Hematopoietic multipotent progenitor cell treated with erythropoietin and hydrocortisone succinate and interleukin-3 and kit ligand, for 6 days (in vitro differentiated cells): ENCODE measurements at regions not wholly inside any gene's neighbourhood (a gene's known extent, or its start where the extent isn't known, plus 50 kb on each side); places are given as distances from the start of the nearest gene placed in this dataset.

Experiments
- DNase-seq: peaks from one replicate; pipeline ENCODE4 v3.0.0-alpha.2; 2015

DNA sequence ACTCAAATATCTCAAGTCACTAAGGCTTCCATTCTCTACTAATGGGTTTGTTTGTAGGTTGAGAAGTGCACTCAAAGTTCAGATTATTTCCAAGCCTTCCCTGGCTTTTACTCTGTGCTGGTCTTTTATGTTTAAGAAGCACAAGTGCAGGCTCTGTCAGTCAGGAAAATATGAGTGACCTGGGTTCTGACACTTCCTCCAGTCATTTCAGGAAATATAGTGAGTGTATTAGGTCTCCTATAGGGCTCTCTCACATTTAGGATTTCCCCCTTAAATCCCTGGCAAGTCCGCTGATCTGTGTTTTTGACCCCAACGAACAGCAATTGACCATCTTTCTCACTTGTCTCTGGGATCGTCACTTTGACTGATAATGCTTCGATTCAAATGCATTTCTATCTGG is 210.2 kb downstream of the ARPP21 start:
- no peak for DNase-seq

DNA sequence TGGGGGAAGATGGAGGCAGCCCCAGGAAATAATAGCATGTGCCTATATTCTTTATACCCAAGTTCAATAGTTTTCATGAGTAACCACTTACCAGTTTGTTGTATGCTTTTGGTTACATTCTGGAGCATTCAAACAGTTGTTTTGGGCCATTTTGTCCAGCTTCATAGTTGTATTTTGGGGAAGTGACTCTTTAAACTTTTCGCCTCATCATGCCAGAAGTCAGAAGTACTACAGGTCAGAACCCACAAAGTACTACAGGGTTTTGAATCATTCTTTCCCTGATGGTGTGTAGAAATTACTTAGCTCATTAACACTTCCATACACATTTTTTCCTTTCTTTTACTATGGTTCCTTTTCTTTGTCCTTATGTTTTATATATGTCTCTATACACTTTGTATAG is 210.6 kb downstream of the ARPP21 start:
- peak; percentile 9 for DNase-seq

DNA sequence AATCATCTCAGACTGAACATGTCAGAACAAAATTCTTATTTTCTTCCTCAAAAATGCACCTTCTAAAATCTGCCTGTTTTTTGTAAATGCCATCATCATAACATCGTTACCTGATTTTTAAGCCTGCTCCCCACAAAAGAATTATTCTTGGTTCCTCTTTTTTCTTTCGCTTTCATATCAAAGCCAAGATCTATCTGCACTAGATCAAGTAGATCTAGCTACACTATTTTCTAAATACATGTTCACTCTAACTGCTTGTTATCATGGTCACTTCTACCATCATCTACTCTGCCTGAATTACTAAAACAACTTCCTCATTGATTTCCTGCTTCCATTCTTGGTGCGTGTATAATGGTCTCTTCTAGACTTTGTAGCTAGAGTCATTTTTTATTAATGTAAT is 217.7 kb downstream of the ARPP21 start:
- DNase-seq = peak; percentile 33

DNA sequence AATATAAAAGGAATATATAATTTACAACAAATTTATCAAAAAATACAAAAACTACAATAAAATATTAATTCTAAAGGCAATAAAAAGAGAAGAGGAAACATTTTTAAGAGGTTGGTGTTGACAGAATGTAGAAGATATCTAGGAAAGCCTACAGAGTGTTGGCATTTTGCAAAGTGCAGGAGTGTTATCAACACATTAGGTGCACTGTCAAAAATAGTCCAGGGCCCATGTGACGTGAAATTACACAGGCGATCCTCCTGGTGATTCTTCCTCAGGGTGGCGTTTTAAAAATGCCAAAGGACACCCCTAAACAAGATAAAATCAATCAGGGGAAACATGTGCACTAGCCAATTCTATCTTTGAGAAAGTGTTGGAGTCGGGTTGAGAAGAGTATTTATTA is 222.7 kb downstream of the ARPP21 start:
- no peak for DNase-seq

DNA sequence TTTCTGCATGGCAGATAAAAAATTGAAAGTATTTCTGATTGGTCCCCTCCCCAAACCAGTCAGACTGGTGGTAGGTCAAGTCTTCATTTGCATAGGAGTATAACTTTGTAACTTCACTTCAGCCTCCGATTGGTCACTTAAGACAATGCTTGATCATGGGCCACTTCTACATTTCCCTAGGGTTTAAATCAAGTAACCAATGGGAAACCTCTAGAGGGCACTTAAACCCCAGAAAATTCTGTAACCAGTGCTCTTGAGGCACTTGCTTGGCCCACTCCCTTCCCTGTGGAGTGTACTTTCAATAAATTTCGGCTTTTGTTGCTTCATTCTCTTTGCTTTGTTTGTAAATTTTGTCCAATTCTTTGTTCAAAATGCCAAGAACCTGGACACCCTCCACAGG is 225.5 kb downstream of the ARPP21 start:
- DNase-seq = no peak

DNA sequence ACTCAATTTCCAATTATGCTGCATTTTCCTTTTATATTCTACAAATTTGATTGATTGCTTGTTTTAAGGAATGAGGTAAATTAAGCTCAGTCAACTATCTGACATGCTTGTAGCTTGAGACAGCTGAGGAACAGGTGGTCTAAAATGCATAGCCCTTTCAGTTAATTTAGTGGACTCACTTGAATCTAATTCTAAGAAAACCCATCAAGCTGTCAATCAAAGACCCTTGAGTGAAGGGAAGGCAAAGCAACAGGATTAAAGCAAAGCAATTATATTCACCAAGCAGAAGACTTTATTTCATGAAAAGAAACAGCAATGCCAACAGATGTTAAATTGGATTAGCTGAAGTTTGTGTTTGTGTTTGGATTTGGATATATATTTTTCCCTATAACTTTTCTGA is 228.5 kb downstream of the ARPP21 start:
- DNase-seq = no peak

DNA sequence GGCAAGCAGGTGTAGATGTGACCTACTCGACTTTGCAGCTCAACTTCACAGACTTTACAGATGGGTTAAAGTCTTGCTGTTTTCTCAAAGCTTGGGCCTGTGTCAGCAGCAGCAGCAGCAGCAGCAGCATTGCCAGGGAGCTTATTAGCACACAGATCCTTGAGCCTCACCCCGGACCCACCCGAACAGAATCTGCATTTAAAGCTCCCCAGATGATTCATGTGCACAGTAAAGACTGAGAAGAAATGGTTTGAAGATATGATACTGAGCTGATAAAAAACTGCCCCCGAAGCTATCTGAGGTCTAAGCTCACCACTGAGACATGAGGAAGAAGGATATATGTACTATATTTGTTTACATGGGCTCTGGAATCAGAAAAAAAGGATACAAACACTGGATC is 231.7 kb downstream of the ARPP21 start:
- no peak for DNase-seq

DNA sequence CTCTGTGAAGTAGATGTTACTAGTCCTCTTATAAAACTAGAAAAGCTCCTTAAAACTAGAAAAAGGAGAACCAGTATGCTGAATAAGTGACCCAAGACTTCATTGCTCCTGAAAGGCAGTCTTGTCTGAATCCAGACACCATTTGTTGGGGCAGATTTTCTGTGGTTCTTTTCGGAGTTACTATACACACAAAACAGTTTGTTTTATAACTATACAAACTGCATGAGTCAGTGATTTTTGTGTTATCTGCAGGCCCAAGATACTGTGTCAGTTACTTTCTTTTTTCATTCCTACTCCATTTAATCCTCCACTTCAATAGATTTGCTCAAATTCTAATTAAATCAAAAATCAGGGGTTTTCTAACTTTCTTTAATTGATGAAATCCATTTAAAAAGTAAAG is 244.6 kb downstream of the ARPP21 start:
- DNase-seq = no peak

DNA sequence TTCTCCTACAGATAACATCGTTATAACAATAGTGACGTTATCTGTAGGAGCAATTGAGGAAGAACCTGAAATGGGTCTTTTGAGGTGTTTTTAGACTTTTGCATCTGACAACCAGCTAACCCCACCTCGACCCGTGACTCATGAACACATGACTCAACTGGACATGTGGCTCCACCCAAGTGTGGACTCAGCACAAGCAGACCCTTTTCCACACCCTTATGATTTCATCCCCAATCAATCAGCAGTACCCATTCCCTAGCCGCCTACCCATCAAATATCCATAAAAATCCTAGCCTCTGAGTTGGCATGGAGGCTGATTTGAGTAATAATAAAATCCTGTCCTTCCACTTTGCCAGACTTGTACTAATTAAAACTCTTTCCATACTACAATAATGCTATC is 255.4 kb downstream of the ARPP21 start:
- no peak for DNase-seq

DNA sequence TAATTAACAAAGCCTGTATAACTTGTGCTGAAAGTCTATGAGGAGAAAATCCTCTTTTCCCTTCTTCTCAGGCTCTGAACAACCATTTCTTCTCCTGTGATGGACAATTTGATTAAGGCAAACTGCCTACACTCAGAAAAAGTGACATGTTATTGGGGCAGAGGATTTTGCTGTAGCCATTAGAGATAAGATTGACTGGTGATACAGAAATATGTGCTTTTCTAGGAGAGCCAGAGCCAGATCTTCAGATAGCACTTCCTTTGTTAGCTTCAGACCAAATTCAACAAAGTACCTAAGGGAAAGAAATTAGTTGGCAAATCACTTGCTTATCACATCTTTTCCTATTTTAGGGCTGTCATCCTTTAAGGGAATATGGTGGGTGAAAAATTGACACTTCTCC is 259.9 kb downstream of the ARPP21 start:
- DNase-seq = no peak

DNA sequence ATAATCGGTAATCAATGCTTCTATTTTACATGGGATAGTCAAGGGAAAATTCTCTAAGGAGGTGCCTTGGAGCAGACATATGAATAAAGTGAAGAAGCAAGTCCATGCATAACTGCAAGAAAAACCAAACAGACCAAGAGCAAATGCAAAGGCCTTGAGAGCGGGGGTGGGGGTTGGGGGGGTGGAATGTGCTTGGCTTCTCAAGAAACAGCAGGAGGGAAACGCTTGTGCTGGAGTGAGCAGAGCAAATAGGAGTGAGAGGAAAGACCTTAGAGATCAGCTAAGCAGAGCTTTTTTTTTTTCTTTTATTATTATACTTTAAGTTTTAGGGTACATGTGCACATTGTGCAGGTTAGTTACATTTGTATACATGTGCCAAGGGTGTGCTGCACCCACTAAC is 260.8 kb downstream of the ARPP21 start:
- no peak for DNase-seq

DNA sequence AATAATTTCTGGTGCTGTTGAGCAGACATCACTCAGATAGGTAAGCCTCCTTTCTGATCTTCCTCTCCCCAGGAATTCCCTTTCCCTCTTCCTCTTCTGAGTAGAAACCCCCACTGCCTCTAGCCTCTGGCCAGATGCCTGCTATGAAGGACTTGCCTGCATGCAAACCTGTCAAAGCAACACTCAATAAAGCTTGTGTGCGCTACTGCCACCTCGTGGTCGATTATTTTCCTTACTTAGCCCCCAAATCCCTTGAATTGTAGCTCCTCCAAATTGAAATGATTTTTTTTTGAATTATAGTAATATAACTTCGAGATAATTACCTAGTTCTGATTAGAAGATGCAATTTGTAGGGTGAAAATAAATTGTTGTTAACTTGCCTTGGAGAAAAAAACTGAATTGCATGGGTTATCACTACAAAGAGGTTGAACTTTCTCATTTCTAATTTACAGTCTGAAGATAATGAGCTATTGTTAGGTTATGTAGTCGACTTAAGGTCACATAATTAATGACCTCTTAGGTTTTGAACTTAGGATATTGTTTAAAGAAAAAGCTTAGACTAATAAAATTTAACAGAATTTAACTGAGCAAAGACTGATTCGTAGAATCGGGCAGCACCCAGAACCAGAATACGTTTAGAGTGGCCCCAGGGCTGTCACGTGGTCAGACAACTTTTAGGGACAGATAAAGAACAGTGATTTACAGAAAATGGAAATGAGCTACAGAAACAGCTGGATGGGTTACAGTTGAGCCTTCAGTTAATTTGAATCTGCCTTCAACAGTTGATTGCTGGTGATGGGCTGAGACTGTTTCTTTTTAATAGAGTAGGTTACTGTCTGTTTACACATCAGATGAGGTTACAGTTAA is 269.3 kb downstream of the ARPP21 start:
- DNase-seq = peak; percentile 86

DNA sequence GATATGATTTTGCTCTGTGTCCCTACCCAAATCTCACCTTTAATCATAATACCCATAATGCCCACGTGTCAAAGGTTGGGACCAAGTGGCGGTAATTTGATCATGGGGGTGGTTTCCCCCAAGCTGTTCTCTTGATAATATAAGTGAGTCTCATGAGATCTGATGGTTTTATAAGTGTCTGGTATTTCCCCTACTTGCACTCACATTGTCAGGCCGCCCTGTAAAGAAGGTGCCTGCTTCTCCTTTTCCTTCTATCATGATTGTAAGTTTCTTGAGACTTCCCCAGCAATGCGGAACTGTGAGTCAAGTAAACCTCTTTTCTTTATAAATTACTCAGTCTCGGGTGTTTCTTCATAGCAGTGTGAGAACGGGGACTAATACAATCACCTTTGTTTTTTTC is 279.8 kb downstream of the ARPP21 start:
- no peak for DNase-seq

DNA sequence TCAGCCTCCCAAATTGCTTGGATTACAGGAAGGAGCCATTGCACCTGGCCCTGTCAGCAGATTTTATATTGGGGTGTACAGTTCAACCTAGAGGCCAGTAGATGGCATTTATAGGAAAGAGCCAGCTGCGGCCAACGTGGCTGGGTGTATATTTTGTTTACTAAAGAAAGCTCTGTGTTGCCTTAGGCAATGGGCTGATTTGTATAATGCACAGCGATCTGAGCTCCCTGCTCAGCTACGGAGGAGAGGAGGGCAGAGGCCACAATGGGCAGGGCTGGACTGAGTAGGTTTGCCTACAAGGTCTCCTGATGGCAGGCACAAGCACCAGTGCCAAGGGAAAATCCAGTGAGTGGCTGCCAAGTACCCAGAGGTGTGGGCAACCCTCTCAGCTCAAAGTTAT is 282.4 kb downstream of the ARPP21 start:
- DNase-seq = no peak

DNA sequence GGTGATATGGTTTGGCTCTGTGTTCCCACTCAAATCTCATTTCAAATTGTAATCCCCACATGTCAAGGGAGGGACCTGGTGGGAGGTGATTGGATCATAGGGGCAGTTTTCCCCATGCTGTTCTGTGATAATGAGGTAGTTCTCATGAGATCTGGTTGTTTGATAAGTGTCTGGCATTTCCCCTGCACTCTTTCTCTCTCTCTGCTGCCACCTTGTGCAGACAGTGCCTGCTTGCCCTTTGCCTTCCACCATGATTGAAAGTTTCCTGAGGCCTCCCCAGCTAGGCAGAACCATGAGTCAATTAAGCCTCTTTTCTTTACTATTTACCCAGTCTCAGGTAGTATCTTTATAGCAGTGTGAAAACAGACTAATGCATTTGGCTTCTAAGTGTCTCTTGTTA is 284.7 kb downstream of the ARPP21 start:
- peak; percentile 50 for DNase-seq

DNA sequence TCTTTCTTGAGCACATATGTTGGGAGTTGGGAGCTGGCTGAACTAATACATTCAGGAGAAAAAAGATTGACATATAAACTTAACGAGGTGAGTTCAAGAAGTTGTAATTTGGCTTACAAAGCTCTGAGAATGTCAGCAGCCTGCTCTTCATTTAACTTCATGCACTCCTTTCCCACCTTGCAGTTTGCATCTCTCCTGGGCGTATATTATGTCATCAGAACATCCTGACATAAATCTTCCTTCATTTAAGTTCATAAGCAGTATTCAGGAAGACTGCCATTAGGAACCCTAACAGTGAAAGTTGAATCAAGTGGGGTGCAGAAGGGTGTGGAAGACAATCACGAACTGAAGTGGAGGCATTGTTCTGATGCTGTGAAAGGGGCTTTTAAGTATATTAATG is 288.1 kb downstream of the ARPP21 start:
- no peak for DNase-seq

DNA sequence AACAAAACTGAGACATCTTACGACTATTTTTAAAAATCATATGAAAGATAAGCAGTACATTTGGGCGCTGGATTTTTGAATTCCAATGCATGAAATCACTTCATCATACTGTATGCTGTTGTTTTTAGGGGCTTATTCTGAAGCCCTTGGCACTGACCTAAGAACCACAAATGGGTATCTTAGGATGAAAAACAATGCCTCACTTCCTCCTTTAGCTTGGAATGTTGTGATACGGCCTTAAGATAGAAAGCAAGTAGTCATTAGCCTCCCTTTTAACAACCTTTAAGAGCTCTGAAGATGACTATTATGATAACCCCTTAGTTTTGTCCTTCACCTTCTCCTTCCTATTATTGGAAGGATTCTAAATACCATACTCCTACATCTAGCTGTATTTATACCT is 289.8 kb downstream of the ARPP21 start:
- DNase-seq = no peak

DNA sequence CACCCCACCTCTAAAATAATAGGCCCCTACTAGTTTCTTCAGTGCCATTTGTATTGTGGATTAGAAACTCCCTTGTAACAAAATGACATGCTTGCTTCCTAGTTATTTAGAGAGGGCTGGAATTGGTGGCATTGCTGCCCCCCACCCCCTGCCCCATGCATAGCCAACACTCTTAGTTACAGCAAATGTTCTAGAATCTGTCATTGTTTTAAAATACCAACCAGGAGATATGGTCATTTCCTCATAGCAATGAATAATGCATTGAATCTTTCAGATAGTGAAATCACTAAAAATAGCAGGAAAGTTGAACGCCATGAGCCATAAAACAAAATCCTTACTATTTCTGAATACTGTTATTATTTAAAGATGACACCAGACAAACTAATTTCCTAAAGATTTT is 292.5 kb downstream of the ARPP21 start:
- DNase-seq = no peak

DNA sequence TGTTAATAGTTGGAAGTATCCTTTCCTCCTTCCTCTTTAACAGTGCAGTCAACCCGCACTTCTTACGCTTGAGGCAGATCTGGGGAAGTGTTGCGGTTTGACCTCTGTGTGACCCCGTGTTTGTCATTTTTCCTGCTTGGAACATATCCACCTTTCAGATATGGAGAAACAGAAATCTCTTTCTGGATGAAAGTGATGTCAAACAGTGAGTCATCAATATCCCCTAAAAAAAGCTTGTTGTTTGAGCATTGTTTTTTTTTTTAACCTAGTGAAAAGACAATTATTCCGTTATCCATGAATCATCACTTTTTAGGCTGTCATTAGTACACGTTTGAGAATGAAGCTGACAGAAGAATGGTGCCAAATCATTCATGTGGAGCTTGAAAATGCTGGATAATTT is 293.7 kb downstream of the ARPP21 start:
- DNase-seq = no peak

DNA sequence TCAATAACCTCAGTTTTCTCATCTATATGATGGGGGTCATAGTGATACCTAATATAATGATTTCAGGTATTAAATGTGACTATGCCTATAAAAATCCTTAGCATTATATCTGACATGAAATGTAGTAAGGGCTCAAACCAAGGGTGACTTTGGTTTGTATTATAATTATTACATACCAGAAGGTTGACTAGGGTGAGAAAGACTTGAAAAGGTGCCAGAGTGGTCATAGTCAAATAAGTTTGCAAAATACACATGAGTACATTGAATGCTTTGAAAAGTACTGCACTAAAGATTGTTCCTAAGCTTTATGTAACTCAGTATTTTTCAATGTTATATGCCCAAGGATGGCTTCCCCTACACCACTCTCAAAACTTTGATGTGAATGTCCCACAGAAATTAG is 297.2 kb downstream of the ARPP21 start:
- DNase-seq = no peak

DNA sequence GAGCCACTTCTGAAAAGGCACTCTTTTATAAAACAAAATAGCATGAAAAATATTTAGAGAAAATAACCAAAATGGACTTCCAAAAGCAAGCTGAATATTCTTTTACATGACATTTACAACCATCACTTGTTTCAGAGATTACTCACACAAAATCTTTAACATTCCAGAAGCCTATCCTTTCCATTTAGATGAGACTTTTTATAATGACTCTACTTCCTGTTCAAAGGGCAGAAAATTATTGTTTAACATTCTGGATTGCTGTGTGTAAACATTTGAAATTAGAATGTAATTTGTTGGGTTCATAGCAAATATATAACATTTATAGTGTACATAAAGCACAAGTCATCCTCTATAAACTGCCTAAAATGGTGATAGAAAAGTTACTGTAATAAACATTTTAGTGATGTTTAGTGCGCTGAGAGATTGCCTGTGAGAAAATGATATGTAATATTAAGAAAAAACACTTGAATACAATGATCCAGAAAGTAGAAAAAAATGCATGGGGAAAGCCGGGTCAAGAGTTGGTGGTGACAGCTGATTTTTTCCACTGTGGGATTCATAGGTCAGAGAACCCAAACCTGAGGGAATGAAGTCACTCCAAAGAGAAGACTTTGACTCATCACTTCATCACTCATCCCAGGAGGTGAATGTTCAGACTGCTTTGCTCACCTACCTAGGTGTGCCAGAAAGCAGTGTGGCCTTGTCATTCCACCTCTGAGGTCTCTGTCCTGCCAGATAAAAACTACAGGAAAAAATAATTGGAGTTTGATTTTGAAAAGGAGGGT is 305.8 kb downstream of the ARPP21 start:
- DNase-seq = no peak

DNA sequence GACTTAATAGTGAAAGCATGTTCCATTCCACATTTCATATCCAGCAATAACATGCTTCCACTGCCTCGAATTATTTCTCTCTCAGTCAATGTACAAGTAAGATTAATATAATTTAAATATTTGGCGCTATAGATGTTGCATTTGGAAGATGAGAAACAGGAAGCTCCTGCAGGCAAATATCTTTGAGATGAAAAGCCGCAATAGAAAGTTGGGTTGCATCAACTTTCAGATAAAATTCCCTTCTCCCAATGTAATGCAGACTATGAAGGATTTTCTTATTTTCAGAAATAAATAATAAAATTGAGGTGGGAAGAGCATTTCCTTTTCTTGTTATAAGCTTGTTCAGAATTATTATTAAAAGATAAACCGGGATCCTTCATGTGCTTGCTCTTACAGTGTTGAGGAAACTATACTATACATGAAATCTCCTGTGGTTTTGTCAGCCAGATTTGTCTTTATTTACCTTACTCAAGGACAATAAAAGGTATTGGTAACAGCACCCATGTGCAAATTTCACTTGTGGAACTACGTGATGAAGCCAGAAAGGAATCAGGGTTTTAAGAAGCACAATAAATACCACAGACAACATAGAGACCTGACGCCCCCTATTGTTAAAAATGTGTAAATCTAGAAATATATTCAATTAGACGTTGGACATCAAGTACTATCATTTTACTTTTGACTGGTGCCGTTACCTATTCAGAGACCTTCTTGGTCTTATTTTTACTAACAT is 307.0 kb downstream of the ARPP21 start:
- DNase-seq = peak; percentile 56

DNA sequence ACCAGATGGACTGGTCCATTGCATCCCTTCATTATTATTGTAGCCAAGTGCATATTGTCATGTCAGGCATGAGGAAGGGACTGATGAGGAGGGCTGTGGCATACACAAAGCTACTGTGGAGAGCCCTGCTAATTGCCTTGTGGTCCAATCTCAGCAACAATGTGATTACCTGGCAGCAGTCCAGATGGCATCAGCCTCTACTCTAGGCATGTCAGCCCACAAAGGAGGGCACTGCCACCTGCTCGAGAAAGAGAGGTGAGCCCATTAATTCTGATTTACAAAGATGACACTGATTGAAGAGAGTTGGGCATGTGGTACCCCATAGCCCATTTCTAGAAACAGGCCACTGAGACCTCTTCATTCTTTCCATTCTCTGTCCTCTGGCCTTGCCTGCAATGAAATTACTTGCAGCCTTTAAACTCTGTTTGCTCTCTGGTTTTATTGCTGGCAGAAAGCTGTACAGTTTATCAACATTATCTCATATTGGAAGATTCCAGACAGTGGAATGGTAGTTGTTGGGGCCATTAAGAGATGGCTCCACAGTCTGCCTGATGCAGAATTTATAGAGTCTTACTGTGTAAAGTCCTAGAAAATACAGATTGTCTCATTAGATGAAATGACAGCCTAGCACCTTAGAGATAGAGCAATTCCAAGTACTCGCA is 307.7 kb downstream of the ARPP21 start:
- no peak for DNase-seq
